ENCODE measurements at regions not wholly inside any gene's neighbourhood (a gene's known extent, or its start where the extent isn't known, plus 50 kb on each side); places are given as distances from the start of the nearest gene placed in this dataset.
"Not testable (repeated sequence)": the region's sequence is repeated elsewhere in the genome, so short reads cannot be mapped to it uniquely, and the experiment has no call there.

- H3K27ac Mint-ChIP-seq; H3K4ac ChIP-seq (ENCODE audit: low read depth, low read length); H3K23ac ChIP-seq (ENCODE audit: insufficient read length, low read depth, low read length); H3K4me1 ChIP-seq (ENCODE audit: insufficient read depth, low read length); H3K79me1 ChIP-seq (ENCODE audit: insufficient read depth, low read depth, low read length, poor library complexity, severe bottlenecking); H3T11ph ChIP-seq (ENCODE audit: low read length); H4K20me1 ChIP-seq (ENCODE audit: control insufficient read depth, insufficient read depth, insufficient read length); H2BK15ac ChIP-seq (ENCODE audit: low read depth, low read length); H3K27me3 ChIP-seq (ENCODE audit: insufficient read depth, low read length); H3K4me2 ChIP-seq (ENCODE audit: insufficient read depth, insufficient read length, low read length); H2AK5ac ChIP-seq (ENCODE audit: insufficient read length, low read length); H3K27me3 Mint-ChIP-seq (ENCODE audit: low read depth); H2BK12ac ChIP-seq (ENCODE audit: insufficient read length, low read depth, low read length); H3K4me3 Mint-ChIP-seq; H3K79me2 ChIP-seq (ENCODE audit: insufficient read depth, low read length); H2BK20ac ChIP-seq (ENCODE audit: low read depth, low read length, poor library complexity, severe bottlenecking); H2BK120ac ChIP-seq (ENCODE audit: low read depth, low read length, poor library complexity, severe bottlenecking); H2BK5ac ChIP-seq (ENCODE audit: insufficient read length, low read length); H3K14ac ChIP-seq (ENCODE audit: insufficient read depth, low read length); H4K91ac ChIP-seq (ENCODE audit: insufficient read length, low read depth, low read length); H3K27ac ChIP-seq (ENCODE audit: insufficient read length, low read depth, low read length); DNase-seq; H4K8ac ChIP-seq (replicated peaks; ENCODE audit: insufficient read length, low read depth, low read length); H3K9ac ChIP-seq (ENCODE audit: extremely low read depth, insufficient read length, low read length); H4K5ac ChIP-seq (ENCODE audit: insufficient read length, low read depth, low read length); H3K9me3 ChIP-seq (ENCODE audit: control insufficient read depth, low read depth, low read length); H3K56ac ChIP-seq (ENCODE audit: insufficient read length, low read depth, low read length); H3K18ac ChIP-seq (ENCODE audit: insufficient read length, low read depth, low read length); H3K23me2 ChIP-seq (ENCODE audit: insufficient read length, low read depth, low read length, poor library complexity, severe bottlenecking); H2AFZ ChIP-seq (ENCODE audit: low read length): not testable (repeated sequence)
- peaks cover 31 to 38% of the 10 kb centered on the region in 2 experiments for H3K9me3 Mint-ChIP-seq
- WGBS (ENCODE audit: extremely low coverage, insufficient read length, low lambda C conversion rate): no CpG with 5 or more reads among the region's 3 CpGs
- peaks cover 15 to 28% (median 16%) of the 10 kb centered on the region in 3 experiments for H3K36me3 Mint-ChIP-seq (ENCODE audit: insufficient read depth in 1 of 3, low read depth in 3 of 3)
- peaks cover 13 to 20% of the 10 kb centered on the region in 2 experiments for H3K4me1 Mint-ChIP-seq
Observed at GRCh38 chr6:60574723-60575122, 1711.3 kb downstream of the KHDRBS2 start.
